VCaP (cell line): ENCODE measurements at regions not wholly inside any gene's neighbourhood (a gene's known extent, or its start where the extent isn't known, plus 50 kb on each side); places are given as distances from the start of the nearest gene placed in this dataset.

Source experiments
- H3K27ac ChIP-seq: fragments of 450-650 bp; 2 replicates; pipeline ENCODE4 v1.5.1; 2017
- TF ChIP-seq, protein P1 (sequence below): fragments of 450-650 bp; conservative IDR thresholded peaks from 2 replicates; pipeline ENCODE4 v1.5.1; 2017; ENCODE audit warnings: mild to moderate bottlenecking, moderate library complexity

DNA sequence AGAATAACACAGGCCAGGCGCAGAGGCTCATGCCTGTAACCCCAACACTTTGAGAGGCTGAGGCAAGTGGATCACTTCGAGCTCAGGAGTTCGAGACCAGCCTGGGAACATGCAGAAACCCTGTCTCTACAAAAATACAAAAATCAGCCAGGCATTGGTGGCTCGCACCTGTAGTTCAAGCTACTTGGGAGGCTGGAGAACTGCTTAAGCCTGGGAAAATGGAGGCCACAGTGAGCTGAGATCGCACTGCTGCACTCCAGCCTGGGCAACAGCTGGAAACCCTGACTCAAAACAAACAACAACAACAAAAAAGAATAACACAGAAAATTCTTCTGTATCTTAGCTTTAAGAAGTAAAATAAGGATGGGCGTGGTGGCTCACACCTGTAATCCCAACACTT, 440.3 kb downstream of the LRATD1 start:
- H3K27ac ChIP-seq = no peak overlapping the region
- TF ChIP-seq, protein P1, sequence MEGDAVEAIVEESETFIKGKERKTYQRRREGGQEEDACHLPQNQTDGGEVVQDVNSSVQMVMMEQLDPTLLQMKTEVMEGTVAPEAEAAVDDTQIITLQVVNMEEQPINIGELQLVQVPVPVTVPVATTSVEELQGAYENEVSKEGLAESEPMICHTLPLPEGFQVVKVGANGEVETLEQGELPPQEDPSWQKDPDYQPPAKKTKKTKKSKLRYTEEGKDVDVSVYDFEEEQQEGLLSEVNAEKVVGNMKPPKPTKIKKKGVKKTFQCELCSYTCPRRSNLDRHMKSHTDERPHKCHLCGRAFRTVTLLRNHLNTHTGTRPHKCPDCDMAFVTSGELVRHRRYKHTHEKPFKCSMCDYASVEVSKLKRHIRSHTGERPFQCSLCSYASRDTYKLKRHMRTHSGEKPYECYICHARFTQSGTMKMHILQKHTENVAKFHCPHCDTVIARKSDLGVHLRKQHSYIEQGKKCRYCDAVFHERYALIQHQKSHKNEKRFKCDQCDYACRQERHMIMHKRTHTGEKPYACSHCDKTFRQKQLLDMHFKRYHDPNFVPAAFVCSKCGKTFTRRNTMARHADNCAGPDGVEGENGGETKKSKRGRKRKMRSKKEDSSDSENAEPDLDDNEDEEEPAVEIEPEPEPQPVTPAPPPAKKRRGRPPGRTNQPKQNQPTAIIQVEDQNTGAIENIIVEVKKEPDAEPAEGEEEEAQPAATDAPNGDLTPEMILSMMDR = no peak

DNA sequence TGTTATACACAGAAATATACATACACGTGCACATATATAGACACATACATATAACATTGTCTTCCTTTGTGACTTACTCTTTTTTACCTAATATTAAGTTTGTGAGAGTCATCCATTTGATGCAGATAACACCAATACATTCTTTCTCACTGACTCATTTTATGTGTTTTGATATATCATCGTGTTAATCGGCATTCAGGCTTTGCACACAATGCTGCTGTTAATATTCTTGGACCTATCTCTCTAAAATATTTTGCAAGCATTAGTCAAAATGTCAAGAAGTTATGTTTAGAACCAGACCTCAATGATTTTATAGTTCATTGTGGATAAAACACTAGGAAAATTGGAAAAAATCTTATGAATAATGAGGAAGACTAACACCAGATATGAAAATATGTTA, 441.1 kb downstream of the LRATD1 start:
- TF ChIP-seq, protein P1 = no peak
- no peak overlapping the region for H3K27ac ChIP-seq

DNA sequence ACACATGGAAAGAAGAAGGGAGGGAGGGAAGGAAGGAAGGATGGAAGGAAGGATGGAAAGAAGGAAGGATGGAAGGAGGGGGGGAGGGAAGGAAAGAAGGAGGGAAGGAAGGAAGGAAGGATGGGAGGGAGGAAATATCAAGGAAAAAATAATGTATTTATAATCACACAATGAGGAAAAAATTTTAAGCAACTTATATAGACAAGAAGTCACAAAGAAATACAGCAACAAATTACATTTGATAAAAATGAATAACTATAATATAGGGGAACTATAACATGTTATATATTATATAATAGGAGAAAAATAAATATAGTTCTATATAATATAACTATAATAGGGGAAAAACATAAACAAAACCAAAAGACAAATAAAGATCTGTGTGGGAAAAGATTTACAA, 441.8 kb downstream of the LRATD1 start:
- no peak overlapping the region for H3K27ac ChIP-seq
- TF ChIP-seq, protein P1 = no peak

DNA sequence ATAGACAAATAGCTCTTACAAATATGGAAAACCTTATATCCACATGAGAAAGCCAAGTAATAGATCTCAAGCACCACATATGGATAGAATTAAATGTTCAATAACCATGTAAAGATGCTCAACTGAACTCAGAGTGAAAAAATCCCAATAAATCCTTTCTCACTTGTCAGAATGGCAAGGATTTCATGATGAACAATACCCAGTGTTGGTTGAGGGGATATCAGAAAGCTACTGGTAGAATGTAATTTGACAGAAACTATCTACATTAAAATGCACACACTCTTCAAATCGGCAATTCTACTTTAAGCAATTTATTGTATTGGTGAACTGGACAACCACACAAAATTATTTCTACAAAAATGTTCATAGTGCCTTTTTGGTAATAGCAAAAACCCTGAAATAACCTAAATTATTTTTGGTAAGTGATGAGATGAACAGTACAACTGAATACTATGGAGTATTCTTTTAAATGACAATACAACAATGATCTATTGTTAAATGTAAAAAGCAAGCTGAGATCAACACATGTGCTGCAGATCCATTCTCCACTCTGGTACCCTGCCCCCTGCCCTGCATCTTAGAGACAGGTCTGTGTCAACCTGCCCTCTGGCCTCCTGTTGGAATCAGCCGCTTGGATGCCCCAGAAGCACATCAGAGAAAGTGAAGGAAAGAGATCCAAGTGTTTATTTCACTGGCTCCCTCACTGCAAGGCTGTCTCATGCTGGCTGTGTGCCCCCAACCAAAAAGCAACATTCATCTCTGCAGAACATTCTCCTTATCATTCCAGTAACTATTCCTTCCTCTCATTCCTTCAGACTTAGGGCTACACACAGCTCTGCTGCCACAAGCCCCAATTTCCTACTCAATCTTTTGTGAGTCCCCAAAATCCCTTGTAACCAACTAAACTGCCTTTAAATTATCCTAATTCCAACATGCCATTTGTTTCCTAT, 442.5 kb downstream of the LRATD1 start:
- TF ChIP-seq, protein P1 = no peak
- no peak overlapping the region for H3K27ac ChIP-seq

DNA sequence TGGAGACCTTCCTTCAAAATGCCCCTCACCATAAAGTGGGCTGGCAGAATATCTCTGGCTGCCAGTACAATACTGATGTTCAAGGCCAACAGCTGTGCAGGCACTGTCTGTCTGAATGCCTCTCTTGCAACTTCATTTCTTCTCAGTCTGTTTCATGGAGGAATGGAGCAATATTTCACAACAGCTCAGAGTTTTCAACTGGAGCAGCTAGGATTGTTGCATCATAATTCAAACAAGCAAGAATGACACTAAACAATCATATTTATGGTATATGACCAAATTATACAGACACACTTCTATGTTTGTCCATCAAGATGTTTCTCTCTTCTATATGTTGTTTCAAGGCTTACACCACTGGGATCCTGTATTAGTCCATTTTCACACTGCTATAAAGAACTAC, 444.2 kb downstream of the LRATD1 start:
- TF ChIP-seq, protein P1 = no peak
- H3K27ac ChIP-seq = no peak overlapping the region

DNA sequence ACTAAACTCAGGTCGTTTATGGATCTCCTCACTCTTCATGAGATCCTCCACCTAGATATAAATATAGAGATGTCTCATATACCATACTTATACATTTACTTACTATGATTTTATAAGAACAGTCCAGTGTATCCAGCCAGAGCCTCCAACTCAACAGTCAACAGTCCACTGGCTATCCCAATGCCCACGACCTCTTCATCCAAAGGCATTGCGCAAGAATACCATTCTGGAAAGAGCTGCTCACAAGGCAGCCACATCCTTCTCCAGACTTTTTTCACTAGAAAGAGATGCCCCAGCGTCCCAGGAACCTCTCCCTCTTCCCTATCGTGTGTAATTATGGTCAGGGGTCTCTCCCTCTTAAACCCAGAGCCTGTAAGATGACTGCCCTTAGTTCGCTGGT, 448.8 kb downstream of the LRATD1 start:
- no peak overlapping the region for H3K27ac ChIP-seq
- TF ChIP-seq, protein P1 = no peak

DNA sequence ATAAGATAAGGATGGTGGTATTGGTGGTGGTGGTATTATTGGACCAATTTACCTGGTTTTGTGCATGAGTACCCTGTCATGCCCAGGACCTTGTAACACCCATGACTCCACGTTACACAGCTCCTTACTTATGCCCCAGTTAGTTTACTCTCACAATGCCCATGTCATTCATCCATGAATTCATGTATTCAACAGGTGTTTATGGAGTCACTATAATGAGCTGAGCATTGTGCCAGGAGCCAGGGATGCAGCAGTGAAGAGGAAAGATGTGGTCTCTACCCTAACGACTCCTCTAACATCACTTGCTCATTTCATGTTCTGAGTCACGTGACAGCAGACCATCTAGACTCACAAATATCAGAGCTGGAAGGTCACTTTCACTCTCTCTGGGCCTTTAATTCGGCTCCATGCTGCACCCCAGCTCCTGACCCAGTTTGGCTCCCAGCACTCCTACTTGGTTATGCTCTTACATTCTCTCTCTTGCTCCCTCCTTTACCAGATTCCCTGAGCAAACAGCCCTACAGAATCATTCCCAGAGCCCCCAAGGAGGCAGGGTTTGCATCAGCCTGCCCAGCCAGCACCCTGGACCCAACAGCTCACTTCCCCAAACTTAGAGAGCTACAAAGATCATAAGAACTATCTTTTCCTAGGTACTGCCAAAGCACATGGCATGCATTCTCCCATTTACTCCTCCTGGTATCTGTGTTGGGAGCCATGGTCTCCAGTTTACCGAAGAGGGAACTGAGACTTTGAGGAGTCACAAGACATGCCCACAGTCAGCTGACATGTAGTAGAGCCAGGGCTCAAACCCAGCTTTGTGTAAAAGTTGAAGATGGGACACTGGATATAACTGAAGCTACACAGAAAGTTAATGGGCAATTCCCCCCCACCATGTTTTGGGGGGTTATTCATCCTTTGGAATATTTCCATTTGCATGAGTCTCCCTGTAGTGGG, 449.9 kb downstream of the LRATD1 start:
- H3K27ac ChIP-seq = no peak overlapping the region

More for the DNA sequence above, 449.9 kb downstream of the LRATD1 start:
- TF ChIP-seq, protein P1 = no peak
